GM20431 (cell line): ENCODE measurements at regions not wholly inside any gene's neighbourhood (a gene's known extent, or its start where the extent isn't known, plus 50 kb on each side); places are given as distances from the start of the nearest gene placed in this dataset.
"Not testable (repeated sequence)": the region's sequence is repeated elsewhere in the genome, so short reads cannot be mapped to it uniquely, and the experiment has no call there.

ENCODE experiments used
- in situ Hi-C: fragments of 300-500 bp; cut with MseI, MboI; formaldehyde crosslinking; loops from one replicate; pipeline ENCODE4 v1.15.0; 2020; ENCODE audit warnings: low sequenced_read_pairs; ENCODE audit not compliant: unreplicated experiment

- in situ Hi-C loops = no loop called here
These were observed 307.3 kb downstream of the RAPGEF2 start for GRCh38 chr4:159410076-159410777.

GRCh38 chr4:159410891-159411290 lies 308.0 kb downstream of the RAPGEF2 start:
- in situ Hi-C loops = no loop called here

- in situ Hi-C loops = no loop called here
These were observed 310.5 kb downstream of the RAPGEF2 start for GRCh38 chr4:159413306-159413943.

- in situ Hi-C loops = no loop called here
These were observed 311.4 kb downstream of the RAPGEF2 start for GRCh38 chr4:159414305-159414704.

DNA sequence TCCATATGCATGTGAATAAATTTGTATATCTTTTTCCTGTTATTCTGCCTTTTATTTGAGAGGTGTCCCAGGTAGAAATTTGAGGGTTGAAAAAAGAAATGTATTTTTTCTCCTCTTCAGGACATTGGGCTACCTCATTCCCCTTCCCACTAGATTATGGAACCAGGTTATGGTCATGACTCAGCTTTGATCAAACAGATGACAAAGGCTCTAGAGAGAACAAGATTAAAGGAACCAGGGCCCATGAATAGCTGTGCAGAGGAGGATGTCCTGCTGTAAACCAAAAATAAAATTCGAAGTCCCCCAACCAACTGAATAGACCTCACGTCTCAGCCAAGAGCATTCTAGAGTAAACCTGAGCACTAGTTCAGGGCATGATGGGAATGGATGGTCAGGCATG lies 313.2 kb downstream of the RAPGEF2 start:
- in situ Hi-C loops = no loop called here

- in situ Hi-C loops = no loop called here
These were observed 314.1 kb downstream of the RAPGEF2 start for GRCh38 chr4:159416996-159417395.

DNA sequence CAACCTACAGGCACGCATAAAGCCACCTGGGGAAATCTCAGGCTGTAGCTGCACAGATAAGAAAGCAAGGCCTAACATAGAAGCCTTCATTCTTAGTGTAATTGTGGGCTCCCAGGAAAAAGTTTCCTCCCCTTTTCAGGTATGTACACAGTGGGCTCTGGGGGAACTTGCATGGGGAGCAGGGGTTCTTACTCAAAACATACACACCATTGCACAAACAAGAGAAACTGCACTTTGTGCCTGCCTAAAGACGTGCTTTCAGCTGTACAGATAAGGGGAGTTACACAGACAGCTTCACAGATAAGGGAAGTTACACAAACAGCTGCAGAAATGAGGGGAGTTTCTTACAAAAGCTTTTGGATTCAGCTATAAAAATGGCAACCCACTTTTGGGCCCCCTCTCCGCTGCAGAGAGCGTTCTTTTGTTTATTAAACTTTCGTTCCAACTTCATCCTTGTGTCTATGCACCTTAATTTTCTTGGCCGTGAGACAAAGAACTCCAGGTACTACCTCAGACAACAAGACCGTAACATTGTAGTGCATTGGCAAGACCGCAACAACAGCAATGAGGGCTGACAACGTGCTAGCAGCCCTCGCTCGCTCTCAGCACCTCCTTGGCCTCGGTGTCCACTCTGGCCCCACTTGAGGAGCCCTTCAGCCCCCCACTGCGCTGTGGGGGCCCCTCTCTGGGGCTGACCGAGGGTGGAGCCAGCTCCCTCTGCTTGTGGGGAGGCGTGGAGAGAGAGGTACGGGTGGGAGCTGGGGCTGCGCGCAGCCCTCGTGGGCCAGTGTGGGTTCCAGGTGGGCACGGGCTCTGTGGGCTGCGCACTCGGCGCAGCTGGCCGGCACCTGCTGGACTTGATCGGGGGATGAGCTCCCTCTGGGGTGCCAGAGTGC lies 317.5 kb downstream of the RAPGEF2 start:
- in situ Hi-C loops = no loop called here

- in situ Hi-C loops = not testable (repeated sequence)
These were observed 318.2 kb downstream of the RAPGEF2 start for GRCh38 chr4:159421058-159421419.

- in situ Hi-C loops = no loop called here
These were observed 319.1 kb downstream of the RAPGEF2 start for GRCh38 chr4:159422019-159422418.

GRCh38 chr4:159422626-159423025 lies 319.7 kb downstream of the RAPGEF2 start:
- in situ Hi-C loops = no loop called here

DNA sequence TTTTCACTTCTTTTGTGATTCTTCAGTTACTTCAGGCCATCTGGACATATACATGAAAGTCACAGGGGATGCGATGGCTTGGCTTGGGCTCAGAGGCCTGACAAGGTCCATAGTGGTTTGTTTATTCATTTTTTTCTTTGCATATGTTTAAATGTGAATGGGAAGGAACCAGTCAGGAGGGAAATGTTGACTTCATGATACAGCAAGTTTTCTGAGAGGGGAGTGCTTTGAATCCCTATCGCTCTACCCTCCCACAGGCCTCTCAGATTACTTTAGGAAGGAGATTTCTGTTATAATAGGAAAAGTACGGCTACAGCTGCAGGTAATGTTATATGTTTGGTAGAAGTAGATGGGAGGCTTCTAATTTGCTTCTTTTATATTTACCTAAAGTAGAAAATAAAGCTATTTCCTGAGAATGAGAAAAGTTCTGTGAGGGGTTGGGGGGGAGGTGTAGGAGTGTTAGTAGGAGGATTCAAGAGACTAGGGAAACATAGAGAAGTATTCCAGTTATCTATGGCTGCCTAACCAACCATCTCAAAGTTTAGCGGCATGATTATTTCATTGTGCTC lies 322.9 kb downstream of the RAPGEF2 start:
- in situ Hi-C loops = loop anchor here (25.0 kb wide), 2 partner anchors 564 to 714 kb away; partner anchors contain the start of gene PPID

DNA sequence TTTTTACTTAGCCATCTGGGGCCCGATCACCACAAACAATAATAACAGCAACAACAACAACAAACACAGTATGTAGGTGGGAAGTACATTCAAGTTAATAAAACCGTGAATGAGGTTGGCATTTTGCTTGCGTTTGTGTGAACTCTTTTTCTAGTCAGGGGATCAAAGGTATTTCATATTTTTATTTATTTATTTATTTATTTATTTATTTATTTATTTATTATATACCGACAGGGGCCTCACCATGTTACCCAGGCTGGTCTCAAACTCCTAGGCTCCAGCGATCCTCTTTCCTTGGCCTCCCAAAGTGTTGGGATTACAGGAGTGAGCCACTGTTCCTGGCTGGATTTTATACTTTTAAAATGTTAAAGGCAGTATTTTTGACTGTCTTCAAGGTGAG lies 325.4 kb downstream of the RAPGEF2 start:
- in situ Hi-C loops = loop anchor here (25.0 kb wide), 2 partner anchors 566 to 716 kb away; partner anchors contain the start of gene PPID

GRCh38 chr4:159428975-159429692 lies 326.3 kb downstream of the RAPGEF2 start:
- in situ Hi-C loops = loop anchor here (25.0 kb wide), 2 partner anchors 567 to 717 kb away; partner anchors contain the start of gene PPID

DNA sequence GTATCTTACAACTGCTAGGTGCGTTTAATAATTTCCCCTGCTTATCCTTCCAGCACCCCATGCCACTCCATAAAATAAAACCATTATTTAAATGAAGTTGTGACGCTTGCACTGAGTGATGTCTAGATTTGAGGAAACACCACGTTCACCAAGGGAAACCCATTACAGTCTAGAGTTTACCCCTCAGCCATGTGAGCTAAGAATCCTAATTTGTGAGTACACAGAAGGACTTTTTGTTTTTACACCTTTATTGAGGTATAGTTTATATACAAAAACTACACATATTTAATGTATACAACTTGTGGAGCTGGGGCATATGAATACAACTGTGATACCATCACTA lies 326.8 kb downstream of the RAPGEF2 start:
- in situ Hi-C loops = loop anchor here (25.0 kb wide), 2 partner anchors 567 to 717 kb away; partner anchors contain the start of gene PPID

DNA sequence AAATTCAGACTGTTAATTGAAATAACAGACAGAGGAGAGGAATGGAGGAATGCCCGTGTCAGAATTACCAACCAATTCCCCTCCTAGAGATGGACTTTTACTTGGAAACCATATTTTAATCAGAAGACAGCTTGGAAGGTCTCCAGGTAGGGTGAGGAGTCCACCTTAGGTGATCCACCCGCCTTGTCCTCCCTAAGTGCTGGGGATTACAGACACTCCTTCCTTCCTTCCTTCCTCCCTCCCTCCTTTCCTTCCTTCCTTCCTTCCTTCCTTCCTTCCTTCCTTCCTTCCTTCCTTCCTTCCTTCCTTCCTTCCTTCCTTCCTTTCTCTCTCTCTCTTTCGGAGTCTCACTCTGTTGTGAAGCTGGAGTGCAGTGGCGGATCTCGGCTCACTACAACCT lies 328.0 kb downstream of the RAPGEF2 start:
- in situ Hi-C loops = loop anchor here (25.0 kb wide), 2 partner anchors 569 to 719 kb away; partner anchors contain the start of gene PPID

- in situ Hi-C loops = loop anchor here (25.0 kb wide), 2 partner anchors 570 to 720 kb away; partner anchors contain the start of gene PPID
These were observed 329.6 kb downstream of the RAPGEF2 start for GRCh38 chr4:159432436-159432835.

DNA sequence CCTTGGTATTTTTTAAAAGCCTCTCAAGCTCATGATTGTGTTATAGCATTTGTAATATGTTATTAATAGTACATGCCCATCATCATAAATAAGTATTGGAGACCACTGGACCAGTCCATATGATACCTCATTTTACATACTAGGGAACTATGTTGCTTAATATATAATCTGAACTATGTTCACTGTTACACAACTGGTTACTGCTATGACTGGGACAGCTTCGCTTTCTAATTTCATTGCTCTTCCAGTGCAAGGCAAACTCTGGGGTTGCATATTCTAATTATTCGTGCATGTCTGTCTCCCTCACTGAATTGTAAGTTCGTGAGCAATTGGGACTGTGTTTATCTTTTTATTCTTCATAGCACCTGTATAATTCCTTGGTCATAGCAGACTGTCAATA lies 330.5 kb downstream of the RAPGEF2 start:
- in situ Hi-C loops = loop anchor here (25.0 kb wide), 2 partner anchors 571 to 721 kb away; partner anchors contain the start of gene PPID

- in situ Hi-C loops = loop anchor here (25.0 kb wide), 2 partner anchors 572 to 722 kb away; partner anchors contain the start of gene PPID
These were observed 331.4 kb downstream of the RAPGEF2 start for GRCh38 chr4:159434114-159434870.

GRCh38 chr4:159434871-159435241 lies 332.0 kb downstream of the RAPGEF2 start:
- in situ Hi-C loops = loop anchor here (25.0 kb wide), 2 partner anchors 573 to 723 kb away; partner anchors contain the start of gene PPID
